Ascending aorta (tissue), 2 donors: ENCODE measurements at regions not wholly inside any gene's neighbourhood (a gene's known extent, or its start where the extent isn't known, plus 50 kb on each side); places are given as distances from the start of the nearest gene placed in this dataset.

ENCODE experiments used
- DNase-seq, 2 donors: peaks; one replicate each; pipeline ENCODE4 v3.0.0-alpha.2; 2019; ENCODE audit warnings: low spot score in 2 of 2
- H3K27ac ChIP-seq, 2 donors: fragments of 200-600 bp; sonication (generic); one replicate each; pipeline ENCODE4 v1.5.1; 2016 to 2017; ENCODE audit warnings: mild to moderate bottlenecking in 1 of 2
- H3K27me3 ChIP-seq: fragments of 200-600 bp; sonication (generic); one replicate; pipeline ENCODE4 v1.5.1; 2017
- H3K36me3 ChIP-seq, 2 donors: fragments of 200-600 bp; sonication (generic); one replicate each; pipeline ENCODE4 v1.5.1; 2016
- H3K4me1 ChIP-seq, 2 donors: fragments of 200-600 bp; sonication (generic); one replicate each; pipeline ENCODE4 v1.5.1; 2016 to 2017; ENCODE audit warnings: mild to moderate bottlenecking in 1 of 2
- H3K4me3 ChIP-seq, 2 donors: fragments of 200-600 bp; sonication (generic); one replicate each; pipeline ENCODE4 v1.5.1; 2016 to 2017; ENCODE audit warnings: mild to moderate bottlenecking in 1 of 2
- H3K9me3 ChIP-seq, 2 donors: fragments of 200-600 bp; sonication (generic); one replicate each; pipeline ENCODE4 v1.5.1; 2016
- CTCF ChIP-seq, 3 experiments: fragments of 200-600 bp in 2 of 3; fragments of 450-650 bp in 1 of 3; sonication (generic) in 2 of 3; IDR thresholded peaks; one replicate each; pipeline ENCODE4 v1.5.1; 2016 to 2019; ENCODE audit warnings: antibody characterized with exemption in 3 of 3, mild to moderate bottlenecking in 1 of 3, moderate library complexity in 1 of 3
- intact Hi-C: fragments of 100-400 bp; cut with DNase I; formaldehyde crosslinking; loops from one replicate; pipeline ENCODE4 v1.15.1; 2023

DNA sequence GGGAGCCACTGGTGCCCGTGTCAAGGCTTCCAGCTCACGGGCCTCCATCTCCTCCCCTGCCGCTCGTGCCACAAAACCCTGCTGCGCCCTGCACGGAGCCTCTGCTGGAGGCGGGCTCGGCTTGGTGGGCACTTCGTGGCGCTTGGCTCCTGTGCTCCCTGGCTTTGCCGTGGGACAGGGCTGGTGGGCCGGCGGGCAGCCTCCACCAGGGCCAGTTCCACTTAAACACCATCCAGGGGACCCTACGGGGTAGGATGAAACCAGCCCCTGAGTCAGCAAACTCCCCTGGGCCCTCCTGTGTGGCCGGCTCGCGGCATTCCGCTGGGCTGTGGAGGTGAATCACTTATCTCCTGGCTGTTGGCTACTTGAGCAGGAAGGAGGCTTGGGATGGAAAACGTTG lies 1304.6 kb downstream of the BRD1 start:
- H3K27me3 ChIP-seq, result no peaks in the 10 kb centered on the region
- H3K4me3 ChIP-seq, result no peak overlapping the region
- intact Hi-C loops, result no loop called here
- H3K36me3 ChIP-seq, result no peaks in the 10 kb centered on the region
- H3K27ac ChIP-seq, result no peak overlapping the region
- no peaks in the 10 kb centered on the region for H3K4me1 ChIP-seq
- no peaks in the 10 kb centered on the region for H3K9me3 ChIP-seq
- TF ChIP-seq CTCF (IDR thresholded peaks at IDR 0.05), result no peak
- no peak for DNase-seq

- Histone ChIP-seq H3K4me1 (no peaks in the 10 kb centered on the region), H3K36me3 (no peaks in the 10 kb centered on the region), H3K27ac (no peak overlapping the region), H3K27me3 (no peaks in the 10 kb centered on the region), H3K9me3 (no peaks in the 10 kb centered on the region), H3K4me3 (no peak overlapping the region)
- no peak for DNase-seq
- no peak for TF ChIP-seq CTCF (IDR thresholded peaks at IDR 0.05)
- intact Hi-C loops, result no loop called here
Observed at GRCh38 chr22:48522271-48522670, 1305.4 kb downstream of the BRD1 start.

DNA sequence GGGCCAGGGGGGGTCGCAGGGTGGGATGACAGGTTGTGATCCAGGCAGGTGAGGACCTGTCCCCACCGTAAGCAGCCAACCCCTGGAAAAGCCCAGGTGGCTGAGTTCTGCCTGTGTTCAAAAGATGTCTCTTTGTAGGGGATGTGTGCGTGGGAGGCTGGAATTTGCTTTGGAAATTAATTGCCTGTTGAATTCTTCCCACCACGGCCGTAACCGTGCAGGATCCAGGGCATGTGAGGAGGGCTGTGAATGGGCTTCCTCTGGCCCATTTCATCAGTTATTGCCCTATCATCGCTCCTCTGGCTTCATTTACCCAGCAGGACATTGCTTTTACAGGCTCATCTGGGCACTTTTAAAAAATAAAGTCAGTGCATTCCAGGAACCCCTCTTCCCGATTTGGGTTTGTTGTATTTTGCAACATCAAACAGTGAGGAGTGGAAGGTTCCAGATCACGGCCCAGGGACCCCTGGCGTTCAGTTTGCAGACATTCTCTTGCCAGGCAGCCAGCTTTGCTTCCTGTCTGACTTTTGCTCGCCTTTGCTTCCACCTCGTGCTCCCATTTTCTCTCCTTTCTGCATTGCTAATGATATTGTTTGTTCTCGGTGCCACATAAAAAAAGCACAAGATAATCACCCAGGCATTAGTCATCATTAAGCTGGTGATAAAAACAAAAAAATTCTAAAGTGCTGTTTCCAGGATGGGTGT lies 1306.6 kb downstream of the BRD1 start:
- H3K27me3 ChIP-seq, result no peaks in the 10 kb centered on the region
- no peak overlapping the region for H3K4me3 ChIP-seq
- H3K9me3 ChIP-seq, result no peaks in the 10 kb centered on the region
- intact Hi-C loops, result no loop called here
- DNase-seq, result no peak
- H3K27ac ChIP-seq, result no peak overlapping the region
- H3K36me3 ChIP-seq, result no peaks in the 10 kb centered on the region
- no peaks in the 10 kb centered on the region for H3K4me1 ChIP-seq
- TF ChIP-seq CTCF (IDR thresholded peaks at IDR 0.05), result no peak

DNA sequence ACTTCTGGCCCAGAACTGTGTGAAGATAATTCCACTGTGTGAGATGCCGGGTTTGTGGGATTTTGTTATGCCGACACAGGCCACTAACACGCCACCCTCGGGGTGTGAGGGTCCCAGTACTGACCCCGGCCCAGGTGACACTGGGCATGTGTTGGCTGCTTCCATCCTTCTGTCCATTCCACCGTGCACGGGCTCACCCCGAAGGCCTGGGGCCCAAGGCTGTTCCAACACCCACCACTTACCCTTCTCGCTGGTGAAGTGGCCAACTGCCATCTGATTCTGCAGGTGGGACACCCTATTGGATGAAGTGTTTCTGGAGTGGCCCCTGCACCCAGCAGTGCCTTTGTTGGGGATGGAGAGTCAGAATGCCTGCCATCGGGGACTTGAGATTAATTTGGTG lies 1307.5 kb downstream of the BRD1 start:
- TF ChIP-seq CTCF (IDR thresholded peaks at IDR 0.05), result no peak
- no peaks in the 10 kb centered on the region for H3K36me3 ChIP-seq
- DNase-seq, result no peak
- no peak overlapping the region for H3K27ac ChIP-seq
- intact Hi-C loops, result no loop called here
- no peak overlapping the region for H3K4me3 ChIP-seq
- no peaks in the 10 kb centered on the region for H3K27me3 ChIP-seq
- H3K9me3 ChIP-seq, result no peaks in the 10 kb centered on the region
- H3K4me1 ChIP-seq, result no peaks in the 10 kb centered on the region

DNA sequence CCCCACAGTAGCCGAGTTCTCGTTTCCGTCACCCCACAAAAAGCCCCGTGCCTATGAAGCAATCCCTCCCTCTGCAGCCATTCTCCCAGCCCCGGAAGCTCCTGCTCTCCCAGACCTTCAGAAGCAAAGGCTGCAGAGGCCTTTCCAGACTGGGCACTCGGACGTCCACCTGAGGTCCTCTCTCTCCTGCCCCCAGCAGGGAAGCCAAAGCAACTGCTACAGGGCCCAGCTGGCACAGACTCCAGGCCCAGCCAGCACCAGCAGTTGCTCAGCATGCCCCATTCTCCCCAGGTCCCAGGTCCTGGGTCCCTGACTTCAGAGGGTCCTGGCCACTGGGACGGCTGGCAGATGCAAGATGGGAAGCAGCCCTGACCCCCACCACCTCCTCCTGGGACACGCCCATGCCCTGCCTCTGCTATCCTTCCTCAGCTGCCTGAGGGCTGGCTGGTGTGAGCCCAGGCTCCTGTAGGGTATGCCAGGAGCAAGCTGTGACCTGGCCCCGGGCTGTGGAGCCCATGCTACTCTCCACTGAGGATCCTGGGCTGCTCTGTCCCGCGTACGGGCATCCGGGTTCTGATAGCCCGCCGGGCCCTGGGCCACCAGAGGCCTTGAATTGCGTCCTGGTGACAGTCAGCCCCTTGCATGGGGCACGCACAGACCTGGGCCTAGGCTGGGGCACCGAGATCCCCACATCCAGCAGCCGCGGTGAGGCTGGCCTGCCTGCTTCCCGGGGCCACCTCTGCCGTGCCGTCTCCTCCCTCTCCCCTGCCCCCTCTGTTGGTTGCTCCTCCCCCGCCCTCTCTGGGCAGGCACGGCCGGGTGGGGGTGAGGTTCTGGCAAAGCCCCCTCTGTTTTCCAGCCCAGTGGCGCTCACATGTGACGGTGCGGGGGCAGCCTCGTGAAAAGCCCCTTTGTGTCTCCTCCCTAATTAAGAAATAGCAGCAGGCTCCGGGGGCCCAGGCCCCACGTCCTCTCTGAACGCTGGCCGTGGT lies 1310.3 kb downstream of the BRD1 start:
- Histone ChIP-seq H3K4me1 (no peaks in the 10 kb centered on the region), H3K9me3 (no peaks in the 10 kb centered on the region), H3K4me3 (no peak overlapping the region), H3K27ac (no peak overlapping the region), H3K36me3 (no peaks in the 10 kb centered on the region), H3K27me3 (no peaks in the 10 kb centered on the region)
- DNase-seq, result no peak
- no peak for TF ChIP-seq CTCF (IDR thresholded peaks at IDR 0.05)
- intact Hi-C loops, result no loop called here
